ENCODE measurements at regions not wholly inside any gene's neighbourhood (a gene's known extent, or its start where the extent isn't known, plus 50 kb on each side); places are given as distances from the start of the nearest gene placed in this dataset.

DNA sequence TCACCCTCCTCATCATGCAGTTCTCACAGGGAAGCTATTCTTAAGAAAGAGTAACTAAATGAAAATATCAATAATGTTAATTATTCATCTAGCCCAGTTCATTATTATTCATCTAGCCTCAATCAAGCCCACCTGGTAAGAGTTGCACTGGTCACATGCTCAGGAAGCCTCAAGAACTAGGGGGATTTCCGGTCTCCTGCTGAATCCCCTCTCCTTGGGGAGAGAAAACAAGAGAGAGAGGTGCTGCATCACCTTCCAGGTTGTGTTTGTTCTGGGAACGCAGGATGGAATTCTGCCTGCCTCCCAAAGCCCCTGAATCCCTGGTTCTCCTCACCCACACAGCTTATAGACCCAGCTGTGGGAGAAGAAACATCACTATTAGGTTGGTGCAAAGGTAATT, 164.0 kb downstream of the PMP22 start:
- TF ChIP-seq ZNF224 (CRISPR knock-in tag; IDR thresholded peaks at IDR 0.05) (no peak), SIRT6 (IDR thresholded peaks at IDR 0.05; ENCODE audit: low read depth, low read length) (no peak), POLR2A (conservative IDR thresholded peaks at IDR 0.05) (no peak), SAP30 (IDR thresholded peaks at IDR 0.05; ENCODE audit: borderline replicate concordance, insufficient read depth, low read depth, low read length, poor library complexity, severe bottlenecking) (no peak), DPF2 (IDR thresholded peaks at IDR 0.05) (no peak), EZH2 (IDR thresholded peaks at IDR 0.05; ENCODE audit: borderline replicate concordance, low read depth, low read length) (no peak), L3MBTL2 (IDR thresholded peaks at IDR 0.05) (no peak), ATF7 (IDR thresholded peaks at IDR 0.05) (no peak)
- TF ChIP-seq, protein P1, sequence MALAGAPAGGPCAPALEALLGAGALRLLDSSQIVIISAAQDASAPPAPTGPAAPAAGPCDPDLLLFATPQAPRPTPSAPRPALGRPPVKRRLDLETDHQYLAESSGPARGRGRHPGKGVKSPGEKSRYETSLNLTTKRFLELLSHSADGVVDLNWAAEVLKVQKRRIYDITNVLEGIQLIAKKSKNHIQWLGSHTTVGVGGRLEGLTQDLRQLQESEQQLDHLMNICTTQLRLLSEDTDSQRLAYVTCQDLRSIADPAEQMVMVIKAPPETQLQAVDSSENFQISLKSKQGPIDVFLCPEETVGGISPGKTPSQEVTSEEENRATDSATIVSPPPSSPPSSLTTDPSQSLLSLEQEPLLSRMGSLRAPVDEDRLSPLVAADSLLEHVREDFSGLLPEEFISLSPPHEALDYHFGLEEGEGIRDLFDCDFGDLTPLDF (CRISPR knock-in tag; IDR thresholded peaks at IDR 0.05): no peak
- TF ChIP-seq, protein P2, sequence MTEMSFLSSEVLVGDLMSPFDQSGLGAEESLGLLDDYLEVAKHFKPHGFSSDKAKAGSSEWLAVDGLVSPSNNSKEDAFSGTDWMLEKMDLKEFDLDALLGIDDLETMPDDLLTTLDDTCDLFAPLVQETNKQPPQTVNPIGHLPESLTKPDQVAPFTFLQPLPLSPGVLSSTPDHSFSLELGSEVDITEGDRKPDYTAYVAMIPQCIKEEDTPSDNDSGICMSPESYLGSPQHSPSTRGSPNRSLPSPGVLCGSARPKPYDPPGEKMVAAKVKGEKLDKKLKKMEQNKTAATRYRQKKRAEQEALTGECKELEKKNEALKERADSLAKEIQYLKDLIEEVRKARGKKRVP (CRISPR knock-in tag; IDR thresholded peaks at IDR 0.05): no peak
- TF ChIP-seq, protein P3, sequence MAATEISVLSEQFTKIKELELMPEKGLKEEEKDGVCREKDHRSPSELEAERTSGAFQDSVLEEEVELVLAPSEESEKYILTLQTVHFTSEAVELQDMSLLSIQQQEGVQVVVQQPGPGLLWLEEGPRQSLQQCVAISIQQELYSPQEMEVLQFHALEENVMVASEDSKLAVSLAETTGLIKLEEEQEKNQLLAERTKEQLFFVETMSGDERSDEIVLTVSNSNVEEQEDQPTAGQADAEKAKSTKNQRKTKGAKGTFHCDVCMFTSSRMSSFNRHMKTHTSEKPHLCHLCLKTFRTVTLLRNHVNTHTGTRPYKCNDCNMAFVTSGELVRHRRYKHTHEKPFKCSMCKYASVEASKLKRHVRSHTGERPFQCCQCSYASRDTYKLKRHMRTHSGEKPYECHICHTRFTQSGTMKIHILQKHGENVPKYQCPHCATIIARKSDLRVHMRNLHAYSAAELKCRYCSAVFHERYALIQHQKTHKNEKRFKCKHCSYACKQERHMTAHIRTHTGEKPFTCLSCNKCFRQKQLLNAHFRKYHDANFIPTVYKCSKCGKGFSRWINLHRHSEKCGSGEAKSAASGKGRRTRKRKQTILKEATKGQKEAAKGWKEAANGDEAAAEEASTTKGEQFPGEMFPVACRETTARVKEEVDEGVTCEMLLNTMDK (IDR thresholded peaks at IDR 0.05; ENCODE audit: borderline replicate concordance, insufficient read depth, low read depth, low read length, poor library complexity, severe bottlenecking): no peak
- TF ChIP-seq, protein P4, sequence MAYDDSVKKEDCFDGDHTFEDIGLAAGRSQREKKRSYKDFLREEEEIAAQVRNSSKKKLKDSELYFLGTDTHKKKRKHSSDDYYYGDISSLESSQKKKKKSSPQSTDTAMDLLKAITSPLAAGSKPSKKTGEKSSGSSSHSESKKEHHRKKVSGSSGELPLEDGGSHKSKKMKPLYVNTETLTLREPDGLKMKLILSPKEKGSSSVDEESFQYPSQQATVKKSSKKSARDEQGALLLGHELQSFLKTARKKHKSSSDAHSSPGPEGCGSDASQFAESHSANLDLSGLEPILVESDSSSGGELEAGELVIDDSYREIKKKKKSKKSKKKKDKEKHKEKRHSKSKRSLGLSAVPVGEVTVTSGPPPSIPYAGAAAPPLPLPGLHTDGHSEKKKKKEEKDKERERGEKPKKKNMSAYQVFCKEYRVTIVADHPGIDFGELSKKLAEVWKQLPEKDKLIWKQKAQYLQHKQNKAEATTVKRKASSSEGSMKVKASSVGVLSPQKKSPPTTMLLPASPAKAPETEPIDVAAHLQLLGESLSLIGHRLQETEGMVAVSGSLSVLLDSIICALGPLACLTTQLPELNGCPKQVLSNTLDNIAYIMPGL (CRISPR knock-in tag; IDR thresholded peaks at IDR 0.05): no peak
- TF ChIP-seq, protein P5, sequence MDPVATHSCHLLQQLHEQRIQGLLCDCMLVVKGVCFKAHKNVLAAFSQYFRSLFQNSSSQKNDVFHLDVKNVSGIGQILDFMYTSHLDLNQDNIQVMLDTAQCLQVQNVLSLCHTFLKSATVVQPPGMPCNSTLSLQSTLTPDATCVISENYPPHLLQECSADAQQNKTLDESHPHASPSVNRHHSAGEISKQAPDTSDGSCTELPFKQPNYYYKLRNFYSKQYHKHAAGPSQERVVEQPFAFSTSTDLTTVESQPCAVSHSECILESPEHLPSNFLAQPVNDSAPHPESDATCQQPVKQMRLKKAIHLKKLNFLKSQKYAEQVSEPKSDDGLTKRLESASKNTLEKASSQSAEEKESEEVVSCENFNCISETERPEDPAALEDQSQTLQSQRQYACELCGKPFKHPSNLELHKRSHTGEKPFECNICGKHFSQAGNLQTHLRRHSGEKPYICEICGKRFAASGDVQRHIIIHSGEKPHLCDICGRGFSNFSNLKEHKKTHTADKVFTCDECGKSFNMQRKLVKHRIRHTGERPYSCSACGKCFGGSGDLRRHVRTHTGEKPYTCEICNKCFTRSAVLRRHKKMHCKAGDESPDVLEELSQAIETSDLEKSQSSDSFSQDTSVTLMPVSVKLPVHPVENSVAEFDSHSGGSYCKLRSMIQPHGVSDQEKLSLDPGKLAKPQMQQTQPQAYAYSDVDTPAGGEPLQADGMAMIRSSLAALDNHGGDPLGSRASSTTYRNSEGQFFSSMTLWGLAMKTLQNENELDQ (CRISPR knock-in tag; IDR thresholded peaks at IDR 0.05; ENCODE audit: borderline replicate concordance): no peak
